Esophagus squamous epithelium (tissue), 5 donors: ENCODE measurements at regions not wholly inside any gene's neighbourhood (a gene's known extent, or its start where the extent isn't known, plus 50 kb on each side); places are given as distances from the start of the nearest gene placed in this dataset.
"Not testable (repeated sequence)": the region's sequence is repeated elsewhere in the genome, so short reads cannot be mapped to it uniquely, and the experiment has no call there.

Experiments
- DNase-seq: peaks from one replicate; lab custom pipeline; 2025; lab: John Stamatoyannopoulos, UW
- H3K27ac ChIP-seq, 4 donors: fragments of 200-600 bp; sonication (generic); one replicate each; pipeline ENCODE4 v1.5.1; 2016 to 2019; ENCODE audit warnings: mild to moderate bottlenecking in 1 of 4
- H3K27me3 ChIP-seq, 4 donors: fragments of 200-600 bp; sonication (generic); 1 replicate in 3 of 4; 2 replicates in 1 of 4; pipeline versions ENCODE4 v1.5.1 to v1.6.0; 2017 to 2021; ENCODE audit warnings: antibody characterized with exemption in 1 of 4
- H3K36me3 ChIP-seq, 3 donors: fragments of 200-600 bp; sonication (generic); one replicate each; pipeline ENCODE4 v1.5.1; 2016 to 2019
- H3K4me1 ChIP-seq, 3 donors: fragments of 200-600 bp; sonication (generic); one replicate each; pipeline ENCODE4 v1.5.1; 2017 to 2019
- H3K4me3 ChIP-seq, 4 donors: fragments of 200-600 bp; sonication (generic); 1 replicate in 3 of 4; 2 replicates in 1 of 4; pipeline ENCODE4 v1.5.1; 2016 to 2019; ENCODE audit warnings: mild to moderate bottlenecking in 2 of 4, moderate library complexity in 1 of 4
- H3K9me3 ChIP-seq, 3 donors: fragments of 200-600 bp; sonication (generic); one replicate each; pipeline ENCODE4 v1.5.1; 2016 to 2019
- POLR2A ChIP-seq, 4 donors: fragments of 450-650 bp; IDR thresholded peaks; one replicate each; pipeline ENCODE4 v1.6.1; 2017; ENCODE audit warnings: antibody characterized with exemption in 4 of 4, mild to moderate bottlenecking in 4 of 4, moderate library complexity in 3 of 4
- WGBS, 2 donors: methylation state at CpG; one replicate each; pipeline ENCODE4 v1.1.5; 2018; 5-methylcytosine and 5-hydroxymethylcytosine counted together
- intact Hi-C: fragments of 100-400 bp; cut with DNase I; formaldehyde crosslinking; loops from one replicate; pipeline ENCODE4 v1.15.0; 2022
- TF ChIP-seq, protein P1 (sequence below), 6 experiments: fragments of 450-650 bp in 4 of 6; fragments of 200-600 bp in 2 of 6; sonication (generic) in 2 of 6; IDR thresholded peaks; one replicate each; pipeline ENCODE4 v1.5.1; 2016 to 2019; ENCODE audit warnings: antibody characterized with exemption in 6 of 6, mild to moderate bottlenecking in 4 of 6, moderate library complexity in 4 of 6
- donor health status: DM: yes; HTN: yes; CAD: no.

DNA sequence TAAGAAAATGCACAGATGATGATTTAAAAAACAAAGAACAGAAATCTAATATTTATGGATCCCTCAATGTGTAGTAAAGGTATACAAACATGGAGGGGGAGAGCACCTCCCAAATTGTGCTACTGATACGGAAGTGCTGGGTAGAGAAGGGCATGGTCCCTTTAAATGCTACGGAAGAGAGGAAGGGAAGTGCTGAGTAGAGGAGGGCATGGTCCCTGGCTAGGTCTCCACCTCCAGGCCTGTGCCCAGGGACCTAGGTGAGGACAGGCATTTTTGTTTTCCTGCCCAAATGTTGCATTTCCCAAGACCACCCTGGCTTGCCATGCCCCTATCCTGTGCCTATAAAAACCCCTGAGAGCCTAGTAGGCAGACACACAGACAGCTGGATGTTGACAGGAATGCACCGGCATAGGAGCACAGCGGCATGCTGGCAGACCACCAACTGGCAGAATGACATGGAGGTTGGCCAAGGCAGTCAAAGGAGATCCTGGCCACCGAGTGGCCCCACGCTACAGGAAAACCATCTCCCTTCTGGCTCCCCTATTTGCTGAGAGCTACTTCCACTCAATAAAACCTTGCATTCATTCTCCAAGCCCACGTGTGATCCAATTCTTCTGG, 62.1 kb upstream of the SPDL1 start:
- TF ChIP-seq POLR2A (IDR thresholded peaks at IDR 0.05): no peak
- TF ChIP-seq, protein P1, sequence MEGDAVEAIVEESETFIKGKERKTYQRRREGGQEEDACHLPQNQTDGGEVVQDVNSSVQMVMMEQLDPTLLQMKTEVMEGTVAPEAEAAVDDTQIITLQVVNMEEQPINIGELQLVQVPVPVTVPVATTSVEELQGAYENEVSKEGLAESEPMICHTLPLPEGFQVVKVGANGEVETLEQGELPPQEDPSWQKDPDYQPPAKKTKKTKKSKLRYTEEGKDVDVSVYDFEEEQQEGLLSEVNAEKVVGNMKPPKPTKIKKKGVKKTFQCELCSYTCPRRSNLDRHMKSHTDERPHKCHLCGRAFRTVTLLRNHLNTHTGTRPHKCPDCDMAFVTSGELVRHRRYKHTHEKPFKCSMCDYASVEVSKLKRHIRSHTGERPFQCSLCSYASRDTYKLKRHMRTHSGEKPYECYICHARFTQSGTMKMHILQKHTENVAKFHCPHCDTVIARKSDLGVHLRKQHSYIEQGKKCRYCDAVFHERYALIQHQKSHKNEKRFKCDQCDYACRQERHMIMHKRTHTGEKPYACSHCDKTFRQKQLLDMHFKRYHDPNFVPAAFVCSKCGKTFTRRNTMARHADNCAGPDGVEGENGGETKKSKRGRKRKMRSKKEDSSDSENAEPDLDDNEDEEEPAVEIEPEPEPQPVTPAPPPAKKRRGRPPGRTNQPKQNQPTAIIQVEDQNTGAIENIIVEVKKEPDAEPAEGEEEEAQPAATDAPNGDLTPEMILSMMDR (IDR thresholded peaks at IDR 0.05): no peak
- Histone ChIP-seq H3K9me3 (no peaks in the 10 kb centered on the region), H3K36me3 (no peaks in the 10 kb centered on the region), H3K4me3 (no peak overlapping the region), H3K4me1 (no peaks in the 10 kb centered on the region), H3K27ac (no peak overlapping the region), H3K27me3 (peaks cover 0 to 10% (median 0%) of the 10 kb centered on the region in 4 donors)
- 37 to 57% methylated on average over 2 to 7 of the region's 7 CpGs for WGBS, 2 donors
- intact Hi-C loops: no loop called here
- DNase-seq: no peak

DNA sequence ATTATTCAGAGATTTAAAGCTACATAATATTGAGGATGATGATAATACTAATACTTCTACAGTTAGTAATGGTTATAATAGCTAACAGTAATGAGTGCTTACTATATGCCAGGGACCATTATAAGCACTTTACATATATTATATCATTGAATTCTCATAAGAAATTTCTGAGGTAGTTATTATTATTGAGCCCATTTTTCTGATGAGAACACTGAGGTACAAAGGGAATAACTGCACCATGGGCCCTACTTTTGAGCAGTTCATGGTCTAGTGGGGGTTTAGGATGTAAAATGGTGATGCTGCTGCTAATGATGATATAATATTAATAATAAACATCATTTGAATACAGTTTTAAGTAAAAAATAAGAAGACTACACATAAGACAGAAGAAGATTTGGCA, 64.2 kb upstream of the SPDL1 start:
- Histone ChIP-seq H3K36me3 (no peaks in the 10 kb centered on the region), H3K4me3 (no peak overlapping the region), H3K27ac (no peak overlapping the region), H3K9me3 (no peaks in the 10 kb centered on the region), H3K27me3 (peaks cover 0 to 4% (median 0%) of the 10 kb centered on the region in 4 donors), H3K4me1 (no peaks in the 10 kb centered on the region)
- intact Hi-C loops: no loop called here
- DNase-seq: no peak
- no peak for TF ChIP-seq POLR2A (IDR thresholded peaks at IDR 0.05)
- TF ChIP-seq, protein P1 (IDR thresholded peaks at IDR 0.05): no peak

DNA sequence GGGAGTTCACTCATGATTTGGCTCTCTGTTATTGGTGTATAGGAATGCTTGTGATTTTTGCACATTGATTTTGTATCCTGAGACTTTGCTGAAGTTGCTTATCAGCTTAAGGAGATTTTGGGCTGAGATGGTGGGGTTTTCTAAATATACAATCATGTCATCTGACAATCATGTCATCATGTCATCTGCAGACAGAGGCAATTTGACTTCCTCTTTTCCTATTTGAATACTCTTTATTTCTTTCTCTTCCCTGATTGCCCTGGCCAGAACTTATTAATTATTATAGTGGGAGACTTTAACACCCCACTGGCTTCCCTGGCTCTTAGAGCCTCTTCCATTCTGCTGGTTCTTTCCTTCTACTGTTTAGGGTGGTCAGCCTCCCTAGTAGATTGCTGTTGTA, 64.8 kb upstream of the SPDL1 start:
- DNase-seq, H3K9me3 ChIP-seq, H3K4me1 ChIP-seq, H3K4me3 ChIP-seq, H3K36me3 ChIP-seq, H3K27me3 ChIP-seq, H3K27ac ChIP-seq, intact Hi-C loops: not testable (repeated sequence)

DNA sequence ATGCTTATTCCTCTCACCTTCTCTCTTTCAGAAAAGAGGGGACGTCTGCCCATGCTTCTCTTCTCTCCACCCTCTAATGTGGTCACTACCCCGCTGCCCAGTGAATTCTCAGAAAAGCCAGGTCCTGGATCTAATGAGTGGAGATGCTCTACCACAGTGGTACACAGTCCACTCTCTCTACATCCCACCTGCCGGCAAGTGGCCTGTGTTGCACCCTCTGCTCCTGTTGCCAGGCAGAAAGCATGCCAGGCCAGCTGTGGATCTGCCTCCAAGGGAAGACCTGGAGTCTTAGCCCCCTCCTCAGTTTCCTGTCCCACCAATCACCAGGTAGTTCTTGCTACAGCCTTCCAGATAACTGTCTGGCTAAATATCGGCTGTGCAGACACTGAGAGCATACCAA, 71.2 kb upstream of the SPDL1 start:
- no peaks in the 10 kb centered on the region for H3K9me3 ChIP-seq
- no peaks in the 10 kb centered on the region for H3K4me1 ChIP-seq
- TF ChIP-seq, protein P1 (IDR thresholded peaks at IDR 0.05): no peak
- no peak for TF ChIP-seq POLR2A (IDR thresholded peaks at IDR 0.05)
- no peaks in the 10 kb centered on the region for H3K27me3 ChIP-seq
- H3K4me3 ChIP-seq: no peak overlapping the region
- H3K36me3 ChIP-seq: no peaks in the 10 kb centered on the region
- intact Hi-C loops: no loop called here
- no peak overlapping the region for H3K27ac ChIP-seq
- DNase-seq: no peak
- WGBS, 2 donors: 60 to 77% methylated on average over 4 of the region's 4 CpGs

DNA sequence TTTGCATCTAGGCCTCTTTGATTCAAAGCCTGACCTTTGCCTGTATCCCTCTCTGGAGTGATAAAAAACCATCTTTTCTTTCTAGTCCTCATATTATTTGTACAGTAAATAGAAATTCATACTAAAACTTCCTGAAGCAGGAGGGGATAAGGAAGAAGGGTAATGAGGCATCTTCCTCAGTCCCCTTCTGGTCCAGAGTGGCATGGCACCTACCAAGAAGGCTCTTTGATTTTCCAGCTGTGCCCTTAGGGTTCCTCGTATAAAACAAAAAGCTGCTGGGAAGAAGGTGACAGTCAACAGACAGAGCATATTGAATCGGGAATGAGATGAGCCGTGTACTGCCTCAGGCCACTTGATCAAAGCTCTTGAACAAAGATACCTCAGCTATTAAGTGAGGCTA, 71.9 kb upstream of the SPDL1 start:
- DNase-seq: no peak
- Histone ChIP-seq H3K27ac (no peak overlapping the region), H3K27me3 (no peaks in the 10 kb centered on the region), H3K4me1 (no peaks in the 10 kb centered on the region), H3K4me3 (no peak overlapping the region), H3K9me3 (no peaks in the 10 kb centered on the region), H3K36me3 (no peaks in the 10 kb centered on the region)
- TF ChIP-seq, protein P1 (IDR thresholded peaks at IDR 0.05): no peak
- no peak for TF ChIP-seq POLR2A (IDR thresholded peaks at IDR 0.05)
- 40 to 73% methylated on average over 3 of the region's 3 CpGs for WGBS, 2 donors
- intact Hi-C loops: no loop called here

DNA sequence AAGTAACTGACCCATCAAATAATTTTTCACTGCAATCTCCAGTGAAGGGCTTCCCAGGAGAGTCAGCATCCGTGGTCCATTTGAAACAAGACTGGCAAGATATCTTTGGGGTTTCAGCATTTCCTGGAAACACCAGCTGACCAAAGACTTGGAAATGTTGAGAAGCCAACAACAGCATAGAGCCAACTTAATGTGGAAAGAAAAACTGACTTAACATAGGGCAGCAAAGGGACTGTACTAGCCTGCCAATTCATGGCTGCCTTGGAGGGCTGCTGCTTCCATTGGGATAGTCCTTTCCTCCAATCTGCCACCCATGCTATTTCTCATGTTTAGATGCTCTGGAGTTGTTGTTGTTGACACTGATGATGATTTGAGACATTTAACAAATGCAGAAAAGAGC, 76.5 kb upstream of the SPDL1 start:
- TF ChIP-seq, protein P1 (IDR thresholded peaks at IDR 0.05): no peak
- no peak for TF ChIP-seq POLR2A (IDR thresholded peaks at IDR 0.05)
- Histone ChIP-seq H3K9me3 (no peaks in the 10 kb centered on the region), H3K36me3 (no peaks in the 10 kb centered on the region), H3K27me3 (peaks cover 0 to 3% (median 0%) of the 10 kb centered on the region in 4 donors), H3K27ac (no peak overlapping the region), H3K4me1 (no peaks in the 10 kb centered on the region), H3K4me3 (no peak overlapping the region)
- intact Hi-C loops: no loop called here
- DNase-seq: no peak
- WGBS, 2 donors: 50% methylated on average over 1 of the region's 1 CpG
